ENCODE measurements at regions not wholly inside any gene's neighbourhood (a gene's known extent, or its start where the extent isn't known, plus 50 kb on each side); places are given as distances from the start of the nearest gene placed in this dataset.

GRCh38 chr3:87147562-87147961, 79.5 kb upstream of the CHMP2B start:
- no peaks in the 10 kb centered on the region for H4K20me1 ChIP-seq (ENCODE audit: insufficient read depth, low read length)
- no peak overlapping the region for H3K4me3 ChIP-seq (ENCODE audit: low read depth, low read length, poor library complexity, severe bottlenecking)
- H3K4me1 ChIP-seq (ENCODE audit: insufficient read depth, low read length, severe bottlenecking): no peaks in the 10 kb centered on the region
- H3K27me3 ChIP-seq (ENCODE audit: insufficient read depth, low read length): no peaks in the 10 kb centered on the region
- H3F3A ChIP-seq (ENCODE audit: insufficient read depth, low read length): no peaks in the 10 kb centered on the region
- no peaks in the 10 kb centered on the region for H3K36me3 ChIP-seq (ENCODE audit: insufficient read depth, low read length)
- no peak overlapping the region for H3K9ac ChIP-seq (ENCODE audit: low read length)
- no peak for TF ChIP-seq EZH2 (IDR thresholded peaks at IDR 0.05; ENCODE audit: borderline replicate concordance, low read length)
- no peak for TF ChIP-seq CTCF (IDR thresholded peaks at IDR 0.05; ENCODE audit: low read length)
- H3K9me2 ChIP-seq (ENCODE audit: low read depth, low read length): no peaks in the 10 kb centered on the region
- no peaks in the 10 kb centered on the region for H3K79me2 ChIP-seq (ENCODE audit: insufficient read depth, low read length)
- H3K4me2 ChIP-seq (ENCODE audit: low read length): no peak overlapping the region
- H3K9me3 ChIP-seq (ENCODE audit: low read length): no peaks in the 10 kb centered on the region
- no peak overlapping the region for H2AFZ ChIP-seq (ENCODE audit: low read length)
- no peak overlapping the region for H3K27ac ChIP-seq (ENCODE audit: low read depth, low read length, poor library complexity, severe bottlenecking)

- Histone ChIP-seq H3K4me1 (ENCODE audit: insufficient read depth, low read length, severe bottlenecking) (no peaks in the 10 kb centered on the region), H3K4me2 (ENCODE audit: low read length) (no peak overlapping the region), H3K9ac (ENCODE audit: low read length) (no peak overlapping the region), H3K4me3 (ENCODE audit: low read depth, low read length, poor library complexity, severe bottlenecking) (no peak overlapping the region), H3K27me3 (ENCODE audit: insufficient read depth, low read length) (no peaks in the 10 kb centered on the region), H3K79me2 (ENCODE audit: insufficient read depth, low read length) (no peaks in the 10 kb centered on the region), H4K20me1 (ENCODE audit: insufficient read depth, low read length) (no peaks in the 10 kb centered on the region), H3K9me2 (ENCODE audit: low read depth, low read length) (no peaks in the 10 kb centered on the region), H3F3A (ENCODE audit: insufficient read depth, low read length) (no peaks in the 10 kb centered on the region), H3K9me3 (ENCODE audit: low read length) (0 out of 2 replicates have a peak, but pooled peaks cover 2% of the 10 kb centered on the region), H3K36me3 (ENCODE audit: insufficient read depth, low read length) (no peaks in the 10 kb centered on the region), H3K27ac (ENCODE audit: low read depth, low read length, poor library complexity, severe bottlenecking) (no peak overlapping the region), H2AFZ (ENCODE audit: low read length) (no peak overlapping the region)
- TF ChIP-seq EZH2 (IDR thresholded peaks at IDR 0.05; ENCODE audit: borderline replicate concordance, low read length) (no peak), CTCF (IDR thresholded peaks at IDR 0.05; ENCODE audit: low read length) (peak; percentile 56)
These were observed 81.6 kb upstream of the CHMP2B start for GRCh38 chr3:87145553-87145952.

- Histone ChIP-seq H4K20me1 (ENCODE audit: insufficient read depth, low read length) (no peaks in the 10 kb centered on the region), H3K9me3 (ENCODE audit: low read length) (0 out of 2 replicates have a peak, but pooled peaks cover 3% of the 10 kb centered on the region), H3F3A (ENCODE audit: insufficient read depth, low read length) (no peaks in the 10 kb centered on the region), H3K27me3 (ENCODE audit: insufficient read depth, low read length) (no peaks in the 10 kb centered on the region), H3K36me3 (ENCODE audit: insufficient read depth, low read length) (no peaks in the 10 kb centered on the region), H3K9me2 (ENCODE audit: low read depth, low read length) (no peaks in the 10 kb centered on the region), H3K27ac (ENCODE audit: low read depth, low read length, poor library complexity, severe bottlenecking) (no peak overlapping the region), H3K4me3 (ENCODE audit: low read depth, low read length, poor library complexity, severe bottlenecking) (no peak overlapping the region), H3K9ac (ENCODE audit: low read length) (no peak overlapping the region), H3K4me1 (ENCODE audit: insufficient read depth, low read length, severe bottlenecking) (no peaks in the 10 kb centered on the region), H3K4me2 (ENCODE audit: low read length) (no peak overlapping the region), H3K79me2 (ENCODE audit: insufficient read depth, low read length) (no peaks in the 10 kb centered on the region), H2AFZ (ENCODE audit: low read length) (no peak overlapping the region)
- TF ChIP-seq EZH2 (IDR thresholded peaks at IDR 0.05; ENCODE audit: borderline replicate concordance, low read length): no peak
- TF ChIP-seq CTCF (IDR thresholded peaks at IDR 0.05; ENCODE audit: low read length): no peak
These were observed 91.0 kb upstream of the CHMP2B start for GRCh38 chr3:87136066-87136596.
